HG02571 (cell line): ENCODE measurements at regions not wholly inside any gene's neighbourhood (a gene's known extent, or its start where the extent isn't known, plus 50 kb on each side); places are given as distances from the start of the nearest gene placed in this dataset.

Source experiments
- ATAC-seq: cut with Tn5 transposase; IDR thresholded peaks from one replicate; pipeline ENCODE4 v1.9.1; 2021; ENCODE audit warnings: mild to moderate bottlenecking, moderate library complexity; ENCODE audit not compliant: unreplicated experiment

- no peak for ATAC-seq
These were observed 74.4 kb upstream of the PPARA start for GRCh38 chr22:46075764-46076531.

- ATAC-seq, result no peak
These were observed 73.5 kb upstream of the PPARA start for GRCh38 chr22:46076651-46077339.

GRCh38 chr22:46077669-46078099, 72.6 kb upstream of the PPARA start:
- no peak for ATAC-seq

GRCh38 chr22:46078241-46079092, 71.9 kb upstream of the PPARA start:
- no peak for ATAC-seq

GRCh38 chr22:46079093-46079860, 71.0 kb upstream of the PPARA start:
- no peak for ATAC-seq

- ATAC-seq, result no peak
These were observed 70.2 kb upstream of the PPARA start for GRCh38 chr22:46079861-46080821.

- no peak for ATAC-seq
These were observed 69.1 kb upstream of the PPARA start for GRCh38 chr22:46081036-46081830.

GRCh38 chr22:46081831-46082210, 68.5 kb upstream of the PPARA start:
- ATAC-seq, result no peak

GRCh38 chr22:46082633-46083032, 67.7 kb upstream of the PPARA start:
- ATAC-seq, result no peak

- no peak for ATAC-seq
These were observed 66.7 kb upstream of the PPARA start for GRCh38 chr22:46083383-46084350.

GRCh38 chr22:46084376-46084775, 66.0 kb upstream of the PPARA start:
- no peak for ATAC-seq

GRCh38 chr22:46084943-46085827, 65.1 kb upstream of the PPARA start:
- ATAC-seq, result no peak

- ATAC-seq, result no peak
These were observed 64.3 kb upstream of the PPARA start for GRCh38 chr22:46085828-46086576.

GRCh38 chr22:46086577-46087335, 63.6 kb upstream of the PPARA start:
- no peak for ATAC-seq

- ATAC-seq, result no peak
These were observed 63.0 kb upstream of the PPARA start for GRCh38 chr22:46087336-46087690.
